IMR-90 (cell line): ENCODE measurements at regions not wholly inside any gene's neighbourhood (a gene's known extent, or its start where the extent isn't known, plus 50 kb on each side); places are given as distances from the start of the nearest gene placed in this dataset.

Experiments
- ATAC-seq: fragments of 200-7000 bp; cut with Tn5 transposase; 2 replicates; pipeline ENCODE4 v1.9.1; 2020; ENCODE audit warnings: low read depth, mild to moderate bottlenecking, moderate library complexity
- BruUV-seq: library from RNA; stranded (reverse); fragments of 400-500 nt; replicated peaks from 2 replicates; lab custom pipeline; 2021; lab: Mats Ljungman, UMichigan
- CTCF ChIA-PET: fragments of 300-600 bp; formaldehyde crosslinking; extraction: SDS; loops from one replicate; lab custom pipeline; 2021; ENCODE audit warnings: antibody characterized with exemption; lab: Yijun Ruan, JAX
- POLR2A ChIA-PET: fragments of 300-600 bp; sonication (Branson Sonifier 250); formaldehyde crosslinking; loops from one replicate; lab custom pipeline; 2022; ENCODE audit warnings: antibody characterized with exemption; ENCODE audit not compliant: unreplicated experiment; lab: Charles Lee
- DNase-seq: peaks from one replicate; pipeline ENCODE4 v3.0.0; 2013
- H2AFZ ChIP-seq: replicated peaks from 2 replicates; pipeline ENCODE3; 2013; ENCODE audit warnings: low read length, mild to moderate bottlenecking; ENCODE audit not compliant: poor library complexity
- H2AK5ac ChIP-seq: 2 replicates; pipeline ENCODE4 v1.6.1; 2013; ENCODE audit warnings: low read depth, low read length, inconsistent platforms
- H2AK9ac ChIP-seq: replicated peaks from 2 replicates; pipeline ENCODE3; 2013; ENCODE audit warnings: mild to moderate bottlenecking, low read depth, low read length, moderate library complexity; ENCODE audit not compliant: poor library complexity
- H2BK120ac ChIP-seq: 2 replicates; pipeline ENCODE4 v1.6.1; 2013; ENCODE audit warnings: low read depth, low read length, inconsistent platforms
- H2BK15ac ChIP-seq: 3 replicates; pipeline ENCODE4 v1.6.1; 2013; ENCODE audit warnings: low read depth, low read length, inconsistent platforms
- H2BK20ac ChIP-seq: 2 replicates; pipeline ENCODE4 v1.6.1; 2013; ENCODE audit warnings: low read depth, mild to moderate bottlenecking, inconsistent platforms, low read length, moderate library complexity
- H2BK5ac ChIP-seq: 2 replicates; pipeline ENCODE4 v1.6.1; 2013; ENCODE audit warnings: mild to moderate bottlenecking, low read depth, low read length, inconsistent platforms; ENCODE audit not compliant: poor library complexity, severe bottlenecking
- H3K14ac ChIP-seq: replicated peaks from 2 replicates; pipeline ENCODE4 v1.6.1; 2013; ENCODE audit warnings: low read depth, low read length, inconsistent platforms
- H3K18ac ChIP-seq: 2 replicates; pipeline ENCODE4 v1.6.1; 2013; ENCODE audit warnings: low read depth, low read length, control low read depth
- H3K23ac ChIP-seq: 2 replicates; pipeline ENCODE4 v1.6.1; 2013; ENCODE audit warnings: low read depth, low read length, inconsistent platforms
- H3K27ac ChIP-seq: 2 replicates; pipeline ENCODE4 v1.5.1; 2013; ENCODE audit warnings: mild to moderate bottlenecking, control low read depth, low read length; ENCODE audit not compliant: insufficient read depth
- H3K27me3 ChIP-seq: 2 replicates; pipeline ENCODE4 v1.6.1; 2013; ENCODE audit warnings: low read length; ENCODE audit not compliant: control insufficient read depth, insufficient read depth
- H3K36me3 ChIP-seq: 2 replicates; pipeline ENCODE4 v1.6.1; 2013; ENCODE audit warnings: low read length, mixed read lengths; ENCODE audit not compliant: control insufficient read depth, insufficient read depth
- H3K4ac ChIP-seq: 2 replicates; pipeline ENCODE4 v1.6.1; 2013; ENCODE audit warnings: low read depth, low read length, inconsistent platforms
- H3K4me1 ChIP-seq: 2 replicates; pipeline ENCODE4 v1.6.1; 2013; ENCODE audit warnings: low read length, mixed read lengths; ENCODE audit not compliant: control insufficient read depth, insufficient read depth
- H3K4me2 ChIP-seq: 2 replicates; pipeline ENCODE4 v1.6.1; 2013; ENCODE audit warnings: low read depth, mild to moderate bottlenecking, control low read depth, low read length, moderate library complexity
- H3K4me3 ChIP-seq: 2 replicates; pipeline ENCODE4 v1.5.1; 2013; ENCODE audit warnings: low read depth, mild to moderate bottlenecking, control low read depth, low read length, moderate library complexity; ENCODE audit not compliant: insufficient read depth
- H3K56ac ChIP-seq: 2 replicates; pipeline ENCODE4 v1.6.1; 2013; ENCODE audit warnings: low read length, inconsistent platforms; ENCODE audit not compliant: insufficient read depth; ENCODE audit errors: extremely low read depth
- H3K79me1 ChIP-seq, 2 experiments: 2 replicates each; pipeline ENCODE4 v1.6.1; 2013; ENCODE audit warnings: low read length in 2 of 2, inconsistent platforms in 1 of 2, low read depth in 1 of 2
- H3K9ac ChIP-seq: 2 replicates; pipeline ENCODE4 v1.6.1; 2013; ENCODE audit warnings: low read depth, low read length, control low read depth
- H3K9me1 ChIP-seq: 2 replicates; pipeline ENCODE4 v1.6.1; 2013; ENCODE audit warnings: low read length, inconsistent platforms; ENCODE audit not compliant: insufficient read depth
- H3K9me3 ChIP-seq: 2 replicates; pipeline ENCODE4 v1.6.1; 2013; ENCODE audit warnings: low read length; ENCODE audit not compliant: control insufficient read depth, insufficient read depth
- H4K20me1 ChIP-seq: 2 replicates; pipeline ENCODE4 v1.6.1; 2013; ENCODE audit warnings: low read length, inconsistent platforms; ENCODE audit not compliant: insufficient read depth
- H4K5ac ChIP-seq: 2 replicates; pipeline ENCODE4 v1.6.1; 2013; ENCODE audit warnings: mild to moderate bottlenecking, low read depth, low read length, control low read depth
- H4K8ac ChIP-seq, 2 experiments: 2 replicates each; pipeline ENCODE4 v1.6.1; 2013; ENCODE audit warnings: low read depth in 2 of 2, low read length in 2 of 2, control low read depth in 1 of 2, inconsistent platforms in 1 of 2
- H4K91ac ChIP-seq: 2 replicates; pipeline ENCODE4 v1.6.1; 2013; ENCODE audit warnings: low read depth, low read length, inconsistent platforms; ENCODE audit not compliant: insufficient read depth
- BHLHE40 ChIP-seq: fragments of 150-350 bp; IDR thresholded peaks from 2 replicates; pipeline ENCODE4 v1.6.1; 2016; ENCODE audit warnings: mild to moderate bottlenecking, low read depth, low read length
- CEBPB ChIP-seq: IDR thresholded peaks from 2 replicates; pipeline ENCODE4 v1.6.1; 2012; ENCODE audit warnings: low read depth, low read length, improper control_type of control experiment
- MXI1 ChIP-seq: IDR thresholded peaks from 2 replicates; pipeline ENCODE4 v1.6.1; 2012; ENCODE audit warnings: low read depth, mild to moderate bottlenecking, low read length, moderate library complexity, borderline replicate concordance
- POLR2A ChIP-seq: IDR thresholded peaks from 2 replicates; pipeline ENCODE4 v1.6.1; 2012; ENCODE audit warnings: mild to moderate bottlenecking, low read depth, low read length
- RAD21 ChIP-seq: IDR thresholded peaks from 2 replicates; pipeline ENCODE4 v1.6.1; 2012; ENCODE audit warnings: low read length, improper control_type of control experiment
- WGBS, 2 experiments: methylation state at CpG; one replicate each; pipeline versions ENCODE4 v1.1.5 to v1.1.7; 2013; ENCODE audit warnings: missing lambda C conversion rate in 2 of 2; ENCODE audit not compliant: insufficient read length in 1 of 2; ENCODE audit errors: extremely low coverage in 2 of 2; 5-methylcytosine and 5-hydroxymethylcytosine counted together
- dilution Hi-C: fragments of 300-500 bp; cut with HindIII; formaldehyde crosslinking; loops from one replicate; pipeline ENCODE4 v1.14.3; 2018; ENCODE audit warnings: low sequenced_read_pairs; ENCODE audit not compliant: unreplicated experiment
- in situ Hi-C: fragments of 300-500 bp; cut with MboI; formaldehyde crosslinking; loops from 3 replicates; pipeline ENCODE4 v1.14.3; 2019; ENCODE audit warnings: low sequenced_read_pairs, inconsistent platforms, mixed read lengths
- intact Hi-C: fragments of 100-400 bp; cut with micrococcal nuclease; formaldehyde crosslinking; loops from 2 replicates; pipeline ENCODE4 v1.10.0; 2022
- TF ChIP-seq, protein P1 (sequence below): conservative IDR thresholded peaks from 2 replicates; pipeline ENCODE4 v1.5.1; 2012; ENCODE audit warnings: mild to moderate bottlenecking, low read depth, low read length, improper control_type of control experiment

- intact Hi-C loops = no loop called here
- Histone ChIP-seq H3K18ac (no peak overlapping the region), H3K4ac (no peak overlapping the region), H3K79me1 (no peaks in the 10 kb centered on the region), H3K36me3 (no peaks in the 10 kb centered on the region), H3K14ac (no peak overlapping the region), H3K9me3 (no peaks in the 10 kb centered on the region), H4K5ac (no peak overlapping the region), H3K4me2 (no peak overlapping the region), H3K4me3 (no peak overlapping the region), H2AK5ac (no peak overlapping the region), H3K4me1 (no peaks in the 10 kb centered on the region), H2BK20ac (no peak overlapping the region), H3K9me1 (no peaks in the 10 kb centered on the region), H2BK120ac (no peak overlapping the region), H4K91ac (no peak overlapping the region), H3K56ac (no peak overlapping the region), H2BK5ac (no peak overlapping the region), H3K27ac (no peak overlapping the region), H4K8ac (no peak overlapping the region), H4K20me1 (no peaks in the 10 kb centered on the region), H3K9ac (no peak overlapping the region), H2AFZ (no peak overlapping the region), H2AK9ac (no peak overlapping the region), H3K27me3 (no peaks in the 10 kb centered on the region), H3K23ac (no peak overlapping the region), H2BK15ac (no peak overlapping the region)
- ChIA-PET POLR2A (no interaction called here), CTCF (no interaction called here)
- dilution Hi-C loops = no loop called here
- TF ChIP-seq POLR2A = no peak
- no peak for TF ChIP-seq RAD21
- TF ChIP-seq, protein P1, sequence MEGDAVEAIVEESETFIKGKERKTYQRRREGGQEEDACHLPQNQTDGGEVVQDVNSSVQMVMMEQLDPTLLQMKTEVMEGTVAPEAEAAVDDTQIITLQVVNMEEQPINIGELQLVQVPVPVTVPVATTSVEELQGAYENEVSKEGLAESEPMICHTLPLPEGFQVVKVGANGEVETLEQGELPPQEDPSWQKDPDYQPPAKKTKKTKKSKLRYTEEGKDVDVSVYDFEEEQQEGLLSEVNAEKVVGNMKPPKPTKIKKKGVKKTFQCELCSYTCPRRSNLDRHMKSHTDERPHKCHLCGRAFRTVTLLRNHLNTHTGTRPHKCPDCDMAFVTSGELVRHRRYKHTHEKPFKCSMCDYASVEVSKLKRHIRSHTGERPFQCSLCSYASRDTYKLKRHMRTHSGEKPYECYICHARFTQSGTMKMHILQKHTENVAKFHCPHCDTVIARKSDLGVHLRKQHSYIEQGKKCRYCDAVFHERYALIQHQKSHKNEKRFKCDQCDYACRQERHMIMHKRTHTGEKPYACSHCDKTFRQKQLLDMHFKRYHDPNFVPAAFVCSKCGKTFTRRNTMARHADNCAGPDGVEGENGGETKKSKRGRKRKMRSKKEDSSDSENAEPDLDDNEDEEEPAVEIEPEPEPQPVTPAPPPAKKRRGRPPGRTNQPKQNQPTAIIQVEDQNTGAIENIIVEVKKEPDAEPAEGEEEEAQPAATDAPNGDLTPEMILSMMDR = no peak
- no peak for TF ChIP-seq MXI1
- no peak for TF ChIP-seq BHLHE40
- TF ChIP-seq CEBPB = no peak
- no peak for DNase-seq
- WGBS, 2 experiments = no CpG with 5 or more reads among the region's 3 CpGs
- BruUV-seq = no TSS peak
- ATAC-seq = no peak
- in situ Hi-C loops = loop anchor here (25.0 kb wide), 1 partner anchor 821 kb away; no protein-coding TSS in a partner anchor
Observed at GRCh38 chr2:84041506-84041905, 417.6 kb downstream of the SUCLG1 start.
